ENCODE measurements at regions not wholly inside any gene's neighbourhood (a gene's known extent, or its start where the extent isn't known, plus 50 kb on each side); places are given as distances from the start of the nearest gene placed in this dataset.

GRCh38 chr6:105504706-105505105, 101.8 kb upstream of the PREP start:
- Mint-ChIP-seq H3K27ac (no peak overlapping the region), H3K4me1 (ENCODE audit: low read depth) (no peaks in the 10 kb centered on the region), H3K36me3 (ENCODE audit: insufficient read depth) (no peaks in the 10 kb centered on the region), H3K27me3 (peaks cover 29% of the 10 kb centered on the region), H3K4me3 (ENCODE audit: low read depth) (no peak overlapping the region), H3K9me3 (ENCODE audit: low read depth) (no peaks in the 10 kb centered on the region)
- TF ChIP-seq CTCF (IDR thresholded peaks at IDR 0.05; ENCODE audit: unreplicated experiment) = no peak
- no peak for DNase-seq (ENCODE audit: low spot score, unreplicated experiment)

- no peak for TF ChIP-seq CTCF (IDR thresholded peaks at IDR 0.05; ENCODE audit: unreplicated experiment)
- H3K4me3 Mint-ChIP-seq (ENCODE audit: low read depth) = no peak overlapping the region
- no peak overlapping the region for H3K27ac Mint-ChIP-seq
- H3K36me3 Mint-ChIP-seq (ENCODE audit: insufficient read depth) = no peaks in the 10 kb centered on the region
- H3K4me1 Mint-ChIP-seq (ENCODE audit: low read depth) = no peaks in the 10 kb centered on the region
- peaks cover 27% of the 10 kb centered on the region for H3K27me3 Mint-ChIP-seq
- no peak for DNase-seq (ENCODE audit: low spot score, unreplicated experiment)
- H3K9me3 Mint-ChIP-seq (ENCODE audit: low read depth) = no peaks in the 10 kb centered on the region
These were observed 100.8 kb upstream of the PREP start for GRCh38 chr6:105503641-105504040.

GRCh38 chr6:105501826-105502344, 99.0 kb upstream of the PREP start:
- H3K4me3 Mint-ChIP-seq (ENCODE audit: low read depth) = no peak overlapping the region
- H3K27me3 Mint-ChIP-seq = peaks cover 28% of the 10 kb centered on the region
- H3K4me1 Mint-ChIP-seq (ENCODE audit: low read depth) = no peaks in the 10 kb centered on the region
- H3K27ac Mint-ChIP-seq = no peak overlapping the region
- no peaks in the 10 kb centered on the region for H3K36me3 Mint-ChIP-seq (ENCODE audit: insufficient read depth)
- TF ChIP-seq CTCF (IDR thresholded peaks at IDR 0.05; ENCODE audit: unreplicated experiment) = no peak
- H3K9me3 Mint-ChIP-seq (ENCODE audit: low read depth) = no peaks in the 10 kb centered on the region
- DNase-seq (ENCODE audit: low spot score, unreplicated experiment) = no peak

GRCh38 chr6:105501246-105501645, 98.4 kb upstream of the PREP start:
- Mint-ChIP-seq H3K27me3 (peaks cover 28% of the 10 kb centered on the region), H3K36me3 (ENCODE audit: insufficient read depth) (no peaks in the 10 kb centered on the region), H3K9me3 (ENCODE audit: low read depth) (no peaks in the 10 kb centered on the region), H3K4me1 (ENCODE audit: low read depth) (no peaks in the 10 kb centered on the region), H3K27ac (no peak overlapping the region), H3K4me3 (ENCODE audit: low read depth) (no peak overlapping the region)
- TF ChIP-seq CTCF (IDR thresholded peaks at IDR 0.05; ENCODE audit: unreplicated experiment) = no peak
- DNase-seq (ENCODE audit: low spot score, unreplicated experiment) = no peak

- no peak for DNase-seq (ENCODE audit: low spot score, unreplicated experiment)
- H3K36me3 Mint-ChIP-seq (ENCODE audit: insufficient read depth) = no peaks in the 10 kb centered on the region
These were observed 97.8 kb upstream of the PREP start for GRCh38 chr6:105500693-105501092.

More at GRCh38 chr6:105500693-105501092, 97.8 kb upstream of the PREP start:
- peaks cover 25% of the 10 kb centered on the region for H3K27me3 Mint-ChIP-seq
- H3K27ac Mint-ChIP-seq = no peak overlapping the region
- TF ChIP-seq CTCF (IDR thresholded peaks at IDR 0.05; ENCODE audit: unreplicated experiment) = no peak
- H3K9me3 Mint-ChIP-seq (ENCODE audit: low read depth) = no peaks in the 10 kb centered on the region
- no peak overlapping the region for H3K4me3 Mint-ChIP-seq (ENCODE audit: low read depth)
- no peaks in the 10 kb centered on the region for H3K4me1 Mint-ChIP-seq (ENCODE audit: low read depth)
